GM12874 (cell line): ENCODE measurements at regions not wholly inside any gene's neighbourhood (a gene's known extent, or its start where the extent isn't known, plus 50 kb on each side); places are given as distances from the start of the nearest gene placed in this dataset.

ENCODE experiments used
- CTCF ChIP-seq: IDR thresholded peaks from 2 replicates; pipeline ENCODE4 v1.5.1; 2011; ENCODE audit warnings: low read depth, mild to moderate bottlenecking, control low read depth, low read length, moderate library complexity; ENCODE audit not compliant: insufficient read depth

DNA sequence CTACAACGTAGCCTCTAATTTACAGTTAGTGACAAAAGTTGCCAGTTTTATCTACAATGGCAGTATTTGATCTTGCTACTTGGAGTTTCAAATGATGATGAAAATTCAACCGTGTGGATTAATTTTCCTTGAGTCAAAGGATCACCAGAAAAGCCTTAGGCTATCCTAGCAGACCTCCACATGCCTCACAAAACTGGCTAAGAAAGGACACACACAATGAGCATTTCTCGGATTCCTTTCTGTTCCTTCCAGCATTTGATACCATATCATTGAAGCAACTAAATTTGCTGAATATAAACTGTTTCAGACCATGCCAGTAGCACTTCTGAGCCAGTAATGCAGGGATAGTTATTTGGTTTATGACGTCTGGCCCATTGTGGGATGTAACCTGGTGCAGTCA, 587.4 kb upstream of the MDFIC2 start:
- TF ChIP-seq CTCF: no peak

- TF ChIP-seq CTCF: no peak
These were observed 577.6 kb upstream of the MDFIC2 start for GRCh38 chr3:70890020-70890394.

DNA sequence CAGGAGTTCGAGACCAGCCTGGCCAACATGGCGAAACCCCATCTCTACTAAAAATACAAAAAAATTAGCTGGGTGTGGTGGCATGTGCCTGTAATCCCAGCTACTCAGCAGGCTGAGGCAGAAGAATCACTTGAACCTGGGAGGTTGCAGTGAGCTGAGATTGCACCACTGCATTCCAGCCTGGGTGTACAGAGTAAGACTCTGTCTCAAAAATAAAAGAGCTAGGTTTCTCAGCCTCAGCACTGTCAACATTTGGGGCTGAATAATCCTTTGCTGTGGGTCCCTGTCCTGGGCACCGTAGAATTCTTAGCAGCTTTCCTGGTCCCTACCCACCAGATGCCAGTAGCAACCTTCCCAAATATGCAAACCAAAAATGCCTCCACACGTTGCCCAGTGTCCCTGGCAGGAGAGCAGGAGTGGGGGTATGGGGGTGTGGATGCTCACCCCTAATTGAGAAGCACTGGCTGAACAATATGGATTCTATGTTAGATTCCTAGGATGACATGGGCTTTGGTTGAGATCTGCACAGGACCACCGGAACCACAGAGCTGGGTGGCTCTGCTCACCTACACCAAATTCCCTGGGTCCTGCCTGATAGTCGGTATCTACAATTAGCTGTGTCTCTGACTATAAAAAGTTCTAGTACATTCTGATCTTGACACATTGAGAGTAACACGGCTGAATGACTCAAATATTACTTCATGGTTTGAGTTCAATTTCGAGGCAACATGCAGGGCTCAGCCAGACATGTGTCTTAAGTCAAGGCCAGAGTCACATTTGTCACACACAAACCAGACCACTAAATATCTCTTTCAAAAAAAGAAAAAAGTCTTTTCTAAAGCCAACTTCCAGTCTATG, 577.0 kb upstream of the MDFIC2 start:
- no peak for TF ChIP-seq CTCF

GRCh38 chr3:70885636-70886035, 573.2 kb upstream of the MDFIC2 start:
- no peak for TF ChIP-seq CTCF

DNA sequence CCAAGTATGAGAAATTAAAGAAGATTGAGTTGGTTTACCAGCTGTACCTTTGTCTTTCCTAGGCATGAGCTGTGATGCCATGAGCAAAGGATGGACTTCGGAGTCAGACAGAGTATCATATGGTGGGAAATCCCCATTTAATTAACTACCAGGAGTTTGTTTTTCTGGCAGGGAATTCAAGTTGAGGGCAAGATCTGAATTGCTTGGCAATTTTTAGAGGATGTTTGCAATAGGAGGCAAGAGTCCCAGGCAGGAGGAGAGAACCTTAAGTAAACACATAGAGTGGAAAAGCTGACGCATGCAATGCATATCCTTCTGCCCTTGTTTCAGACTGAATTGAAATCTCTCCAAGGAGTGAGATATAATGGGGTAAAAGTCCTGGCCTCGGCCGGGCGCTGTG, 569.7 kb upstream of the MDFIC2 start:
- TF ChIP-seq CTCF: no peak

- TF ChIP-seq CTCF: no peak
These were observed 568.0 kb upstream of the MDFIC2 start for GRCh38 chr3:70880421-70880820.

DNA sequence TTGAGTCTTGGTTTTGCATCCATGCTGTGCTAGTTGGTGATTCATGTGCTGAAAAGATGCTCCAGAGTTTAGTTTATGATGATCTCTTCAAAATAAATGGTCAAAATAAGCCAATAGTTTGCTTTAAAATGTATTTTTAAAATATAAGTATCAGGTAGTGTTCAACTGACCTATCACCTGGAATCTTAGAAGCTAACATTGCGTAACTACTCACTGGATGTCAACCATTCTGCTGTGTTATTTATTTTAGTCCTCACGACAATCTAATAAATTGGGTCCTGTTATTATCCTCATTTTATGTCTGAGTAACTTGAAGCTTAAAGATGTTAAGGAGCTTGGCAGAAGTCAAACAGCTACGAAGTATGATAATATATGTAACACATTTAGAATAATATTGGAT, 563.7 kb upstream of the MDFIC2 start:
- TF ChIP-seq CTCF: no peak
